Smooth muscle cell (in vitro differentiated cells): ENCODE measurements at regions not wholly inside any gene's neighbourhood (a gene's known extent, or its start where the extent isn't known, plus 50 kb on each side); places are given as distances from the start of the nearest gene placed in this dataset.

Experiments
- DNase-seq: peaks from one replicate; lab custom pipeline; 2025; ENCODE audit not compliant: unreplicated experiment; lab: John Stamatoyannopoulos, UW
- H2AFZ ChIP-seq: fragments of 200-600 bp; sonication (generic); 2 replicates; pipeline ENCODE4 v1.6.0; 2016; ENCODE audit warnings: antibody characterized with exemption, low read depth, mild to moderate bottlenecking
- H3F3A ChIP-seq: fragments of 200-600 bp; sonication (generic); 2 replicates; pipeline ENCODE4 v1.6.0; 2017; ENCODE audit warnings: antibody characterized with exemption, low read depth
- H3K27ac ChIP-seq: fragments of 200-600 bp; sonication (generic); 2 replicates; pipeline ENCODE4 v1.5.1; 2016; ENCODE audit warnings: low read depth, mild to moderate bottlenecking
- H3K27me3 ChIP-seq: fragments of 200-600 bp; sonication (generic); 2 replicates; pipeline ENCODE4 v1.6.1; 2016; ENCODE audit warnings: low read depth, mild to moderate bottlenecking
- H3K36me3 ChIP-seq: fragments of 200-600 bp; sonication (generic); 2 replicates; pipeline ENCODE4 v1.5.1; 2016; ENCODE audit warnings: low read depth
- H3K4me1 ChIP-seq: fragments of 200-600 bp; sonication (generic); 2 replicates; pipeline ENCODE4 v1.5.1; 2016; ENCODE audit warnings: low read depth
- H3K4me2 ChIP-seq: fragments of 200-600 bp; sonication (generic); 2 replicates; pipeline ENCODE4 v1.6.0; 2016; ENCODE audit warnings: mild to moderate bottlenecking
- H3K4me3 ChIP-seq: fragments of 200-600 bp; sonication (generic); 2 replicates; pipeline ENCODE4 v1.5.1; 2016; ENCODE audit warnings: mild to moderate bottlenecking
- H3K79me2 ChIP-seq: fragments of 200-600 bp; sonication (generic); 2 replicates; pipeline ENCODE4 v1.6.0; 2016; ENCODE audit warnings: low read depth, mild to moderate bottlenecking
- H3K9ac ChIP-seq: fragments of 200-600 bp; sonication (generic); 2 replicates; pipeline ENCODE4 v1.6.0; 2016; ENCODE audit warnings: low read depth
- H3K9me3 ChIP-seq: fragments of 200-600 bp; sonication (generic); replicated peaks from 2 replicates; pipeline ENCODE4 v1.5.1; 2016; ENCODE audit warnings: low read depth
- H4K20me1 ChIP-seq: fragments of 200-600 bp; sonication (generic); 2 replicates; pipeline ENCODE4 v1.6.0; 2016; ENCODE audit warnings: low read depth
- WGBS: methylation state at CpG from one replicate; pipeline ENCODE4 v1.1.7; 2016; ENCODE audit warnings: low lambda C conversion rate; 5-methylcytosine and 5-hydroxymethylcytosine counted together
- TF ChIP-seq, protein P1 (sequence below): fragments of 200-600 bp; sonication (generic); IDR thresholded peaks from 2 replicates; pipeline ENCODE4 v1.5.1; 2017; ENCODE audit warnings: borderline replicate concordance, mild to moderate bottlenecking, antibody characterized with exemption; ENCODE audit not compliant: insufficient read depth, poor library complexity, severe bottlenecking

DNA sequence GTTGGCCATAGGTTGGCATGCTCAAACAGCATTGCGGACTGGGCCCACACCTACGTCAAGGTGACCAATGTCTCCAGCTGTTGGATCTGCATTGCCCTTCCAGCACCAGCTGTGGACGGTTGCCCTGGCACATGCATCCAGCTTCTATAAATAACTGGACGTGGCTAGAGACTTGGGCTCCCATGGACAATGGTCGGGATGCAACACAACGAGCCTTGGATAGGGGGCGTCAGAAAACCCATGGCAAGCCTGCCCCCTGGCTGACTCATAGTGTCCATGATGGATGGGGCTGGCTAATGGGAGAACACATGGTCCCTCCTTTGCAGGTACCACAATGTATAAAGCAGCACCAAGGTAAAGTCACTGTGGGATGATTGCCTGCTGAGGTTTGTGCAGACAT lies 331.6 kb upstream of the FAR2 start:
- H3K27ac ChIP-seq: no peak overlapping the region
- no peaks in the 10 kb centered on the region for H3K4me1 ChIP-seq
- no peak overlapping the region for H3K4me3 ChIP-seq
- H3K27me3 ChIP-seq: no peaks in the 10 kb centered on the region
- TF ChIP-seq, protein P1, sequence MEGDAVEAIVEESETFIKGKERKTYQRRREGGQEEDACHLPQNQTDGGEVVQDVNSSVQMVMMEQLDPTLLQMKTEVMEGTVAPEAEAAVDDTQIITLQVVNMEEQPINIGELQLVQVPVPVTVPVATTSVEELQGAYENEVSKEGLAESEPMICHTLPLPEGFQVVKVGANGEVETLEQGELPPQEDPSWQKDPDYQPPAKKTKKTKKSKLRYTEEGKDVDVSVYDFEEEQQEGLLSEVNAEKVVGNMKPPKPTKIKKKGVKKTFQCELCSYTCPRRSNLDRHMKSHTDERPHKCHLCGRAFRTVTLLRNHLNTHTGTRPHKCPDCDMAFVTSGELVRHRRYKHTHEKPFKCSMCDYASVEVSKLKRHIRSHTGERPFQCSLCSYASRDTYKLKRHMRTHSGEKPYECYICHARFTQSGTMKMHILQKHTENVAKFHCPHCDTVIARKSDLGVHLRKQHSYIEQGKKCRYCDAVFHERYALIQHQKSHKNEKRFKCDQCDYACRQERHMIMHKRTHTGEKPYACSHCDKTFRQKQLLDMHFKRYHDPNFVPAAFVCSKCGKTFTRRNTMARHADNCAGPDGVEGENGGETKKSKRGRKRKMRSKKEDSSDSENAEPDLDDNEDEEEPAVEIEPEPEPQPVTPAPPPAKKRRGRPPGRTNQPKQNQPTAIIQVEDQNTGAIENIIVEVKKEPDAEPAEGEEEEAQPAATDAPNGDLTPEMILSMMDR: no peak
- H3K9ac ChIP-seq: no peak overlapping the region
- H3F3A ChIP-seq: no peaks in the 10 kb centered on the region
- H3K36me3 ChIP-seq: no peaks in the 10 kb centered on the region
- 93% methylated on average over 7 of the region's 7 CpGs for WGBS
- H3K79me2 ChIP-seq: no peaks in the 10 kb centered on the region
- DNase-seq: no peak
- no peaks in the 10 kb centered on the region for H4K20me1 ChIP-seq
- H3K9me3 ChIP-seq: no peaks in the 10 kb centered on the region
- no peak overlapping the region for H2AFZ ChIP-seq
- H3K4me2 ChIP-seq: no peak overlapping the region

DNA sequence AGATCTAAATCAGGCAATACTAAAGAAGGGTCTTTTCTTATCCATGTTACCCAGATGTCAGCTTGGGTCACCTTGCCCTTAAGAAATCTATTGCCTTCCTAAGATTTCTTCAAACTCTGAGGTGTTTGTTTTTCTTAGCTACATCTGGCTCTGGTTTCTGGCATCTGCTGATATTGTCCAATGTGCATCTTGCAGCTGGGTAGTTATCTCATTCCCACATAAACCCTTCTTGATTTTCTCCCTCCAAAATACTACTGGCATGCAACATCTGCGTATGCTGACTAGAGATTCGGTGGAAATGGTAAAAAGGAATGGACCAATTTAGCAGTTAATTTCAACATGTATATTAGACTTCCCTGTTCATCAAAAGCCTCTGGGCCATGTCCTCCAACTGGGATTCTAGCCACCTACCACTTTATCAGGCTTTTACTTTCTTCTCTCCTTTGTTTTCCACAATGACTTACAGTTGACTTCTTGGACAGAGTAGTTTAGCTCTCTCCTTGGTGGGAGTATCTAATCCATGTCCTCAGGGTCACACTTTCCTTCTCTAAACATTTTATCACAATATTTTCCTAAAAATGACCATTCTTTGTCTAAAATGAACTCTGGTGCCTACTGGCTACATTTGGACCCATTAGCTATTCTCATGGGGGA lies 324.8 kb upstream of the FAR2 start:
- H3K4me2 ChIP-seq: no peak overlapping the region
- no peaks in the 10 kb centered on the region for H3K9me3 ChIP-seq
- WGBS: 41% methylated on average over 2 of the region's 2 CpGs
- H3K79me2 ChIP-seq: no peaks in the 10 kb centered on the region
- H3K4me1 ChIP-seq: no peaks in the 10 kb centered on the region
- H3F3A ChIP-seq: peaks cover 7% of the 10 kb centered on the region
- no peak overlapping the region for H3K9ac ChIP-seq
- no peak overlapping the region for H3K27ac ChIP-seq
- H4K20me1 ChIP-seq: no peaks in the 10 kb centered on the region
- no peaks in the 10 kb centered on the region for H3K27me3 ChIP-seq
- TF ChIP-seq, protein P1: no peak
- no peak overlapping the region for H3K4me3 ChIP-seq
- no peaks in the 10 kb centered on the region for H3K36me3 ChIP-seq
- no peak for DNase-seq
- H2AFZ ChIP-seq: no peak overlapping the region

DNA sequence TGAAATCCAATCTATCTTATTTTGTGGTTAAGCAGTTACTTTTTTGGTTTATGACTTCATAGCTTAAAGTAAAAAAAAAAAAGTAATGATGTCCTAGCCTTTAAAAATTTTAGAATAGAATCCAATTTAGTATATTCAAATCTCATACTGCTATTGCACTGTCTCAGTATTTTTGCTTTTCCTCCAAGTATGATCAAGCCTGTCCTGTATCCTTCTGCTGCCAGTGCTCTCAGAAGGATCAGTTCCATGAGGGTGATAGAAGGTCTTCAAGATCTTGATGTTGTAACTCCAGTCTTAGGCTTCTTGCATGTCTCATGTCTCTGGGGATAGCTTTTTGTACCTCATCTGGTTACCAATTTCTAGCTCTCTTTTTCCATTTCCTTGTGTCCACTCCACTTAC lies 324.2 kb upstream of the FAR2 start:
- TF ChIP-seq, protein P1: no peak
- no peaks in the 10 kb centered on the region for H3K9me3 ChIP-seq
- H3K79me2 ChIP-seq: no peaks in the 10 kb centered on the region
- no peaks in the 10 kb centered on the region for H4K20me1 ChIP-seq
- no peak overlapping the region for H3K9ac ChIP-seq
- no peak overlapping the region for H3K27ac ChIP-seq
- H2AFZ ChIP-seq: no peak overlapping the region
- H3K4me1 ChIP-seq: no peaks in the 10 kb centered on the region
- no peak overlapping the region for H3K4me3 ChIP-seq
- no peaks in the 10 kb centered on the region for H3K27me3 ChIP-seq
- H3K4me2 ChIP-seq: no peak overlapping the region
- peaks cover 7% of the 10 kb centered on the region for H3F3A ChIP-seq
- no peaks in the 10 kb centered on the region for H3K36me3 ChIP-seq
- no peak for DNase-seq

DNA sequence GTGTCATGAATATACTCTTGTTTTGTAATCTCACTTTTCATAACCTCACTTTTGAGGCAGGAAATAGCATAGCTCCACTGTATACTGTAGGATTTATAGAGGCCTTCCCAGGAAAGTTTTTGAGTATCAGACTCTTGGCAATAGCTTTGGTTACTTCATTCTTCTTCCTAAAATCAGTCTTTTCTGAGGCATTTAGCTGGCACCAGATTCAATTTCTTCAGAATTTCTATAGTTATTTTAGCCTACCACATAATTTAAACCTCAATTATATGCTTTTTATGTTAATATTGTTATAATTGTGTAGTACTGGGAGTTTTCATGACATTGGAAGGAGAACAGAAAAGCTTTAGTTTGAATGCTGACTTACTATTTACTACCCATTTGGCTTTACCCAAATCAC lies 322.3 kb upstream of the FAR2 start:
- H3K79me2 ChIP-seq: no peaks in the 10 kb centered on the region
- TF ChIP-seq, protein P1: no peak
- no peak overlapping the region for H3K9ac ChIP-seq
- H3K9me3 ChIP-seq: no peaks in the 10 kb centered on the region
- no peaks in the 10 kb centered on the region for H3K27me3 ChIP-seq
- peaks cover 7% of the 10 kb centered on the region for H3F3A ChIP-seq
- H3K4me2 ChIP-seq: no peak overlapping the region
- no peaks in the 10 kb centered on the region for H3K4me1 ChIP-seq
- no peaks in the 10 kb centered on the region for H3K36me3 ChIP-seq
- no peak overlapping the region for H3K27ac ChIP-seq
- H2AFZ ChIP-seq: no peak overlapping the region
- H3K4me3 ChIP-seq: no peak overlapping the region
- DNase-seq: no peak
- no peaks in the 10 kb centered on the region for H4K20me1 ChIP-seq
